ENCODE measurements at regions not wholly inside any gene's neighbourhood (a gene's known extent, or its start where the extent isn't known, plus 50 kb on each side); places are given as distances from the start of the nearest gene placed in this dataset.

GRCh38 chr2:3082705-3083104 is 294.9 kb downstream of the EIPR1 start:
- Mint-ChIP-seq H3K27me3 (peaks cover 19% of the 10 kb centered on the region), H3K9me3 (peaks cover 5% of the 10 kb centered on the region), H3K4me3 (no peak overlapping the region), H3K4me1 (ENCODE audit: low read depth) (no peaks in the 10 kb centered on the region), H3K27ac (no peak overlapping the region), H3K36me3 (ENCODE audit: low read depth) (peaks cover 7% of the 10 kb centered on the region)
- intact Hi-C loops (cut with DNase I, micrococcal nuclease) = no loop called here
- TF ChIP-seq CTCF (IDR thresholded peaks at IDR 0.05) = no peak
- ChIA-PET CTCF (no interaction called here), POLR2A (no interaction called here)
- H3K36me3 ChIP-seq (ENCODE audit: insufficient read depth, low read length) = no peaks in the 10 kb centered on the region
- ATAC-seq (ENCODE audit: poor library complexity) = no peak
- H3K9me3 ChIP-seq (ENCODE audit: control insufficient read depth in 1 of 2, insufficient read depth in 1 of 2, low read length in 2 of 2) = peaks cover 0 to 5% of the 10 kb centered on the region in 2 experiments
- no peak overlapping the region for H3K27ac ChIP-seq (ENCODE audit: low read depth in 1 of 2, low read length in 2 of 2)
- peaks cover 3 to 12% of the 10 kb centered on the region in 2 experiments for H3K27me3 ChIP-seq (ENCODE audit: control insufficient read depth in 1 of 2, insufficient read depth in 2 of 2, low read length in 2 of 2)
- H3K4me1 ChIP-seq (ENCODE audit: insufficient read depth, low read length) = no peaks in the 10 kb centered on the region
- no peak for DNase-seq
- H3K4me3 ChIP-seq (ENCODE audit: low read length) = no peak overlapping the region

GRCh38 chr2:3079959-3080948 is 297.4 kb downstream of the EIPR1 start:
- H3K9me3 Mint-ChIP-seq = peaks cover 5% of the 10 kb centered on the region
- no peaks in the 10 kb centered on the region for H3K36me3 ChIP-seq (ENCODE audit: insufficient read depth, low read length)
- H3K4me1 Mint-ChIP-seq (ENCODE audit: low read depth) = no peaks in the 10 kb centered on the region
- intact Hi-C loops (cut with DNase I, micrococcal nuclease) = no loop called here
- no peak overlapping the region for H3K27ac Mint-ChIP-seq
- peaks cover 0 to 5% of the 10 kb centered on the region in 2 experiments for H3K9me3 ChIP-seq (ENCODE audit: control insufficient read depth in 1 of 2, insufficient read depth in 1 of 2, low read length in 2 of 2)
- no peak overlapping the region for H3K27ac ChIP-seq (ENCODE audit: low read depth in 1 of 2, low read length in 2 of 2)
- no peak overlapping the region for H3K4me3 Mint-ChIP-seq
- TF ChIP-seq CTCF (IDR thresholded peaks at IDR 0.05) = no peak
- ATAC-seq (ENCODE audit: poor library complexity) = no peak
- H3K36me3 Mint-ChIP-seq (ENCODE audit: low read depth) = peaks cover 2% of the 10 kb centered on the region
- ChIA-PET POLR2A (no interaction called here), CTCF (no interaction called here)
- no peak overlapping the region for H3K4me3 ChIP-seq (ENCODE audit: low read length)
- DNase-seq = no peak
- peaks cover 23% of the 10 kb centered on the region for H3K27me3 Mint-ChIP-seq
- H3K27me3 ChIP-seq (ENCODE audit: control insufficient read depth in 1 of 2, insufficient read depth in 2 of 2, low read length in 2 of 2) = peaks cover 3 to 13% of the 10 kb centered on the region in 2 experiments
- H3K4me1 ChIP-seq (ENCODE audit: insufficient read depth, low read length) = no peaks in the 10 kb centered on the region

GRCh38 chr2:3079466-3079865 is 298.2 kb downstream of the EIPR1 start:
- ChIA-PET CTCF (no interaction called here), POLR2A (no interaction called here)
- H3K4me1 Mint-ChIP-seq (ENCODE audit: low read depth) = no peaks in the 10 kb centered on the region
- no peak for TF ChIP-seq CTCF (IDR thresholded peaks at IDR 0.05)
- peaks cover 3% of the 10 kb centered on the region for H3K9me3 Mint-ChIP-seq
- no peak overlapping the region for H3K27ac ChIP-seq (ENCODE audit: low read depth in 1 of 2, low read length in 2 of 2)
- H3K27me3 ChIP-seq (ENCODE audit: control insufficient read depth in 1 of 2, insufficient read depth in 2 of 2, low read length in 2 of 2) = peaks cover 3 to 13% of the 10 kb centered on the region in 2 experiments
- DNase-seq (no peak), ATAC-seq (ENCODE audit: poor library complexity) (no peak)
- H3K4me3 ChIP-seq (ENCODE audit: low read length) = no peak overlapping the region
- H3K27ac Mint-ChIP-seq = no peak overlapping the region
- peaks cover 23% of the 10 kb centered on the region for H3K27me3 Mint-ChIP-seq
- no peak overlapping the region for H3K4me3 Mint-ChIP-seq
- H3K36me3 ChIP-seq (ENCODE audit: insufficient read depth, low read length) = no peaks in the 10 kb centered on the region
- peaks cover 0 to 5% of the 10 kb centered on the region in 2 experiments for H3K9me3 ChIP-seq (ENCODE audit: control insufficient read depth in 1 of 2, insufficient read depth in 1 of 2, low read length in 2 of 2)
- intact Hi-C loops (cut with DNase I, micrococcal nuclease) = no loop called here
- no peaks in the 10 kb centered on the region for H3K36me3 Mint-ChIP-seq (ENCODE audit: low read depth)
- H3K4me1 ChIP-seq (ENCODE audit: insufficient read depth, low read length) = no peaks in the 10 kb centered on the region

All from CD4-positive, alpha-beta T cell (primary cell).